ENCODE measurements at regions not wholly inside any gene's neighbourhood (a gene's known extent, or its start where the extent isn't known, plus 50 kb on each side); places are given as distances from the start of the nearest gene placed in this dataset.

DNA sequence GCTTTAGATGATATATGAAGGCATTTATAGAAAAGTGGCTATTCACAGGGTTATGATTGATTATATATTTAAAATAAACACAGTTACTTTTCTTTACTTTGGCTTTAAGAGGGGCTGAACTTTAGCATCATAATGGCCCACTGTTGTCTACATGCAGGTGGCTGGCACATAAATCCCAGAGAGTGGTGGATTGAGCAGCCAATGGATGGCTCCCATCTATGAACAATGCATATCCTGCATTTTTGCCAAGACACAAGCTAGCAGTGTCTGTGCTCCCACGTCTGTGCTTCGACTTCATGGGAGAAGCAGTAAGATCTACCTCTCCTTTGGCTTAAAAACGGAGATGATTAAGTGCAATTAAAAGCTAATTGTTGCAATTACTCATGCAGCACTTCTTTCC is 373.2 kb upstream of the CDH11 start:
- TF ChIP-seq, protein P1, sequence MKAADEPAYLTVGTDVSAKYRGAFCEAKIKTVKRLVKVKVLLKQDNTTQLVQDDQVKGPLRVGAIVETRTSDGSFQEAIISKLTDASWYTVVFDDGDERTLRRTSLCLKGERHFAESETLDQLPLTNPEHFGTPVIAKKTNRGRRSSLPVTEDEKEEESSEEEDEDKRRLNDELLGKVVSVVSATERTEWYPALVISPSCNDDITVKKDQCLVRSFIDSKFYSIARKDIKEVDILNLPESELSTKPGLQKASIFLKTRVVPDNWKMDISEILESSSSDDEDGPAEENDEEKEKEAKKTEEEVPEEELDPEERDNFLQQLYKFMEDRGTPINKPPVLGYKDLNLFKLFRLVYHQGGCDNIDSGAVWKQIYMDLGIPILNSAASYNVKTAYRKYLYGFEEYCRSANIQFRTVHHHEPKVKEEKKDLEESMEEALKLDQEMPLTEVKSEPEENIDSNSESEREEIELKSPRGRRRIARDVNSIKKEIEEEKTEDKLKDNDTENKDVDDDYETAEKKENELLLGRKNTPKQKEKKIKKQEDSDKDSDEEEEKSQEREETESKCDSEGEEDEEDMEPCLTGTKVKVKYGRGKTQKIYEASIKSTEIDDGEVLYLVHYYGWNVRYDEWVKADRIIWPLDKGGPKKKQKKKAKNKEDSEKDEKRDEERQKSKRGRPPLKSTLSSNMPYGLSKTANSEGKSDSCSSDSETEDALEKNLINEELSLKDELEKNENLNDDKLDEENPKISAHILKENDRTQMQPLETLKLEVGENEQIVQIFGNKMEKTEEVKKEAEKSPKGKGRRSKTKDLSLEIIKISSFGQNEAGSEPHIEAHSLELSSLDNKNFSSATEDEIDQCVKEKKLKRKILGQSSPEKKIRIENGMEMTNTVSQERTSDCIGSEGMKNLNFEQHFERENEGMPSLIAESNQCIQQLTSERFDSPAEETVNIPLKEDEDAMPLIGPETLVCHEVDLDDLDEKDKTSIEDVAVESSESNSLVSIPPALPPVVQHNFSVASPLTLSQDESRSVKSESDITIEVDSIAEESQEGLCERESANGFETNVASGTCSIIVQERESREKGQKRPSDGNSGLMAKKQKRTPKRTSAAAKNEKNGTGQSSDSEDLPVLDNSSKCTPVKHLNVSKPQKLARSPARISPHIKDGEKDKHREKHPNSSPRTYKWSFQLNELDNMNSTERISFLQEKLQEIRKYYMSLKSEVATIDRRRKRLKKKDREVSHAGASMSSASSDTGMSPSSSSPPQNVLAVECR (CRISPR knock-in tag; IDR thresholded peaks at IDR 0.05; ENCODE audit: borderline replicate concordance), result no peak
- no peak for TF ChIP-seq BCL6 (CRISPR knock-in tag; IDR thresholded peaks at IDR 0.05)
- TF ChIP-seq, protein P2, sequence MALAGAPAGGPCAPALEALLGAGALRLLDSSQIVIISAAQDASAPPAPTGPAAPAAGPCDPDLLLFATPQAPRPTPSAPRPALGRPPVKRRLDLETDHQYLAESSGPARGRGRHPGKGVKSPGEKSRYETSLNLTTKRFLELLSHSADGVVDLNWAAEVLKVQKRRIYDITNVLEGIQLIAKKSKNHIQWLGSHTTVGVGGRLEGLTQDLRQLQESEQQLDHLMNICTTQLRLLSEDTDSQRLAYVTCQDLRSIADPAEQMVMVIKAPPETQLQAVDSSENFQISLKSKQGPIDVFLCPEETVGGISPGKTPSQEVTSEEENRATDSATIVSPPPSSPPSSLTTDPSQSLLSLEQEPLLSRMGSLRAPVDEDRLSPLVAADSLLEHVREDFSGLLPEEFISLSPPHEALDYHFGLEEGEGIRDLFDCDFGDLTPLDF (CRISPR knock-in tag; IDR thresholded peaks at IDR 0.05), result no peak
- TF ChIP-seq, protein P3, sequence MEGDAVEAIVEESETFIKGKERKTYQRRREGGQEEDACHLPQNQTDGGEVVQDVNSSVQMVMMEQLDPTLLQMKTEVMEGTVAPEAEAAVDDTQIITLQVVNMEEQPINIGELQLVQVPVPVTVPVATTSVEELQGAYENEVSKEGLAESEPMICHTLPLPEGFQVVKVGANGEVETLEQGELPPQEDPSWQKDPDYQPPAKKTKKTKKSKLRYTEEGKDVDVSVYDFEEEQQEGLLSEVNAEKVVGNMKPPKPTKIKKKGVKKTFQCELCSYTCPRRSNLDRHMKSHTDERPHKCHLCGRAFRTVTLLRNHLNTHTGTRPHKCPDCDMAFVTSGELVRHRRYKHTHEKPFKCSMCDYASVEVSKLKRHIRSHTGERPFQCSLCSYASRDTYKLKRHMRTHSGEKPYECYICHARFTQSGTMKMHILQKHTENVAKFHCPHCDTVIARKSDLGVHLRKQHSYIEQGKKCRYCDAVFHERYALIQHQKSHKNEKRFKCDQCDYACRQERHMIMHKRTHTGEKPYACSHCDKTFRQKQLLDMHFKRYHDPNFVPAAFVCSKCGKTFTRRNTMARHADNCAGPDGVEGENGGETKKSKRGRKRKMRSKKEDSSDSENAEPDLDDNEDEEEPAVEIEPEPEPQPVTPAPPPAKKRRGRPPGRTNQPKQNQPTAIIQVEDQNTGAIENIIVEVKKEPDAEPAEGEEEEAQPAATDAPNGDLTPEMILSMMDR (CRISPR knock-in tag; IDR thresholded peaks at IDR 0.05), result no peak
- no peak for TF ChIP-seq FOXA1 (IDR thresholded peaks at IDR 0.05)
- no peak for TF ChIP-seq FOXA1 (CRISPR knock-in tag; IDR thresholded peaks at IDR 0.05)
- TF ChIP-seq ZFX (CRISPR knock-in tag; IDR thresholded peaks at IDR 0.05; ENCODE audit: low read depth), result no peak
- no peak for TF ChIP-seq GABPA (IDR thresholded peaks at IDR 0.05; ENCODE audit: low read depth, low read length)
- TF ChIP-seq GABPA (CRISPR knock-in tag; IDR thresholded peaks at IDR 0.05; ENCODE audit: low read depth), result no peak
